ENCODE measurements at regions not wholly inside any gene's neighbourhood (a gene's known extent, or its start where the extent isn't known, plus 50 kb on each side); places are given as distances from the start of the nearest gene placed in this dataset.

DNA sequence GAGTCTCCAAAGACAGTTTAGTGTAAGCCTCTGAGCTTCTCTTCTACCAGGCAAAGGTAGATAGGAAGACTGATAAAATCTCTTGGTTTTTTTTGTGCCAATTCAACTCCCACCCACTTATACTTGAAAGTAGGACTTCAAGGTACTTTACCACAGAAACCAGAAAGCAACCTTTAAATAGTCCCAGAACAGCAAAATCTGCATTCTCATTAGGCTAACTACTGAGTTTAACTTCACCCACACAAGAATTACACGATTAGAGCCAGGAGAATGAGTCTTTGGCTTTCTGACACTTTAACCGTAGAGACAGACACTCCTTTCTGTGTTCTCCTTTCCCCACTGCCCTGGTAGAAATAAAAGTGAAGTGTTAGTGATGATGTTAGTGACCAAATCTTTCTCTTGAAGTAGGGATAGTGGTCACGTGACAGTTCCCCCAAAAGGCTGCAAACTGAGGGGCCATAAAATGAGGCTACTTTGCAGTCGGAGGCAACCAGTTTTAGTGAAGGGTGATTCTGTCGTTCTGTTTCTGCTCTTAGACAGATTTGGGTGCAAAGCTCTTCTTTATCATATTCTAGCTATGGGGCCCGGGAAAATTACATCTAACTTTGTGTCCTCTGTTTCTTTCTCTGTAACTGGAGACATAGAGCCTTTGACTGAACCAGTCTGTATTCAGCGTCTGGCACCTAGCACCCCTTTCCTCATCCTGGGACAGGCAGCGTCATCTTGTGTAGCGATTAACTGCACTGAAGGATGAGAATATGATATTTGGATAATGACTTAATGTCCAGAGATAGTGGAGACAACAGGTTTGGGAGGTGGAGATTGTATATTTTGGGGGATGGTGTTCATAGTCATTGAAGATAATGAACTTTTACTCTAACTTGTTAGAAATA, 206.4 kb upstream of the CITED2 start:
- H3K36me3 ChIP-seq: no peaks in the 10 kb centered on the region
- H3K27ac ChIP-seq: no peak overlapping the region
- no peak for DNase-seq (ENCODE audit: low spot score)
- TF ChIP-seq, protein P1, sequence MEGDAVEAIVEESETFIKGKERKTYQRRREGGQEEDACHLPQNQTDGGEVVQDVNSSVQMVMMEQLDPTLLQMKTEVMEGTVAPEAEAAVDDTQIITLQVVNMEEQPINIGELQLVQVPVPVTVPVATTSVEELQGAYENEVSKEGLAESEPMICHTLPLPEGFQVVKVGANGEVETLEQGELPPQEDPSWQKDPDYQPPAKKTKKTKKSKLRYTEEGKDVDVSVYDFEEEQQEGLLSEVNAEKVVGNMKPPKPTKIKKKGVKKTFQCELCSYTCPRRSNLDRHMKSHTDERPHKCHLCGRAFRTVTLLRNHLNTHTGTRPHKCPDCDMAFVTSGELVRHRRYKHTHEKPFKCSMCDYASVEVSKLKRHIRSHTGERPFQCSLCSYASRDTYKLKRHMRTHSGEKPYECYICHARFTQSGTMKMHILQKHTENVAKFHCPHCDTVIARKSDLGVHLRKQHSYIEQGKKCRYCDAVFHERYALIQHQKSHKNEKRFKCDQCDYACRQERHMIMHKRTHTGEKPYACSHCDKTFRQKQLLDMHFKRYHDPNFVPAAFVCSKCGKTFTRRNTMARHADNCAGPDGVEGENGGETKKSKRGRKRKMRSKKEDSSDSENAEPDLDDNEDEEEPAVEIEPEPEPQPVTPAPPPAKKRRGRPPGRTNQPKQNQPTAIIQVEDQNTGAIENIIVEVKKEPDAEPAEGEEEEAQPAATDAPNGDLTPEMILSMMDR (IDR thresholded peaks at IDR 0.05): no peak
- no peak overlapping the region for H3K4me3 ChIP-seq
- H3K4me1 ChIP-seq: no peaks in the 10 kb centered on the region
- H3K27me3 ChIP-seq: no peaks in the 10 kb centered on the region
- H3K9me3 ChIP-seq: no peaks in the 10 kb centered on the region

DNA sequence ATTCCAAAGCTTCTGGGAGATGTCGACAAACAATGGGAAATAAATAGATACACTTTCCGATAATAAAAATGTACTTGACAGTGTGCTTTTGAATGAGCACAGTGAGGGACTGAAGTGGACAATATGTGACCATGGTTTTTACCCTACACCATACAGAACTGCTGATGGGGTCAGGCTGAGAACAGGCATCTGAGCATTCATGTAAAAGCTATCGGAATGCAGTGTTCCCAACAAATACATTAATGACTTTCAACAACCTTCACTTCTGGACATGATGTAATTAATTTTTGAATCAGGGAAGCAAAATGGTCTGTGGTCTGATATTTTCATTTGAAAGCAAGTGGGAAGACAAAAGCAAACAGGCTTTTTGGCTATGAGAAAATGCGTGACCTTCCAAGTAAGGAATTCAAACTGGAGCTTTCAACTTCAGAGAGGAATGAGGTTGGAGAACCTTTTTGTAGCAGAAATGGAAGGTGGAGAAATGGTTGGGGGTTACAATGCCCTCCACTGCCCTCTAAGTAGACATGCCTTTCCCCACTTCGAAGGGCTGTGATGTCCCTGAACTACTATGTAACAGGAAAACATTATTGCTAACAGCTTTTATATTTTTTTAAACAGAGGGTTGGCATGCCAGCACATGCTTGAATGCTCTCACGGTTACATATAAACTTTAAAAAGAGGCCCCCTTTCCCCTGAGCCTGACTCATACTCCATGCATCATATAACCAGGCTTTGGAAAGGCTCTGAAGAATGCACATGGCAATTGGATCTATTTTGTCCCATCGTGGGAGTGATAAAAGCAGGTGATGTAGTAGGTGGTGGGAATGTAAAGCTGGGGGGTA, 203.5 kb upstream of the CITED2 start:
- no peak overlapping the region for H3K4me3 ChIP-seq

GRCh38 chr6:139577124-139577762, 202.8 kb upstream of the CITED2 start:
- Histone ChIP-seq H3K36me3 (no peaks in the 10 kb centered on the region), H3K27me3 (no peaks in the 10 kb centered on the region), H3K4me1 (no peaks in the 10 kb centered on the region), H3K27ac (no peak overlapping the region), H3K9me3 (no peaks in the 10 kb centered on the region), H3K4me3 (no peak overlapping the region)
- DNase-seq (ENCODE audit: low spot score): no peak
- TF ChIP-seq, protein P1 (IDR thresholded peaks at IDR 0.05): no peak

More for the DNA sequence above, 203.5 kb upstream of the CITED2 start:
- Histone ChIP-seq H3K27ac (no peak overlapping the region), H3K36me3 (no peaks in the 10 kb centered on the region), H3K4me1 (no peaks in the 10 kb centered on the region), H3K27me3 (no peaks in the 10 kb centered on the region), H3K9me3 (no peaks in the 10 kb centered on the region)
- TF ChIP-seq, protein P1 (IDR thresholded peaks at IDR 0.05): no peak
- DNase-seq (ENCODE audit: low spot score): no peak

DNA sequence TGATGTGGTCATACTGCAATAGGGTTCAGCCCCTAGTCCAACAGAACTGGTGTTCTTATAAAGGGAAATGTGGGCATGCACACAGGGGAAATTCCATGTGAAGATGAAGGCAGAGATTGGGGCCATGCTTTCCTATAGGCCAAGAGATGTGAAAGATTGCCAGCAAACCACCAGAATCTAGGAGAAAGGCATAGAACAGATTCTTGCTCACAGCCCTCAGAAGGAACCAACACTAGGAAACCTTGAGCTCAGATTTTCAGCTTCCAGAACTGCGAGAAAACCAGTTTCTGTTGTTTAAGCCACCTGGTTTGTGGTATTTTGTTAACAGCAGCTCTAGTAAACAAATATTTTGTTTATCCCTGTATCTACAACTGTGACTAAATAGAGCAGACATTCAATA, 197.6 kb upstream of the CITED2 start:
- no peak overlapping the region for H3K4me3 ChIP-seq
- TF ChIP-seq, protein P1 (IDR thresholded peaks at IDR 0.05): no peak
- no peaks in the 10 kb centered on the region for H3K9me3 ChIP-seq
- H3K4me1 ChIP-seq: no peaks in the 10 kb centered on the region
- H3K36me3 ChIP-seq: no peaks in the 10 kb centered on the region
- H3K27ac ChIP-seq: no peak overlapping the region
- H3K27me3 ChIP-seq: no peaks in the 10 kb centered on the region
- no peak for DNase-seq (ENCODE audit: low spot score)

DNA sequence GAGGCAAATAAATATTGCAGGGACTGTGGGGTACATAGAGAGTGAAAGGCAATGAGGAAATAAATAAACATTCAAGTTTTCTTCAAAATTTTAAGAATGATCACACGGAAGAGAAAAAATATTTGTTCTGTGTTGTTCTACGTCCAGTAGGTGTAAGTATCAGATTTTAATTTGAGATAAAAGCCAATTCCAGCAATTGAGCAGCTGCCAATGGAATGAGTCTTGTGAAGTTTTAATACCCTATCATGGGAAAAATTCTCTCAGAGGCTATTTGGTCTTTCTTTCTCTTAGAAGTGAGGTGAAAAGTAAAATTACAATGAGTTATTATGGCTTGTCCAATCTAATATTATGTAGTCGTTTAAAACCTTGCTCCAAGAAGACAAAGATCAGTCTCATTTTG, 195.7 kb upstream of the CITED2 start:
- Histone ChIP-seq H3K36me3 (no peaks in the 10 kb centered on the region), H3K27me3 (no peaks in the 10 kb centered on the region), H3K4me1 (no peaks in the 10 kb centered on the region), H3K27ac (no peak overlapping the region), H3K4me3 (no peak overlapping the region), H3K9me3 (no peaks in the 10 kb centered on the region)
- no peak for DNase-seq (ENCODE audit: low spot score)
- TF ChIP-seq, protein P1 (IDR thresholded peaks at IDR 0.05): no peak

Measured in right atrium auricular region (tissue), 2 donors.